ENCODE measurements at regions not wholly inside any gene's neighbourhood (a gene's known extent, or its start where the extent isn't known, plus 50 kb on each side); places are given as distances from the start of the nearest gene placed in this dataset.

- DNase-seq (ENCODE audit: low spot score in 2 of 2), result peak in 1 of 2 donors; percentile 15
- TF ChIP-seq CTCF (IDR thresholded peaks at IDR 0.05), result no peak
- no peak for TF ChIP-seq POLR2A (IDR thresholded peaks at IDR 0.05)
- H3K4me3 ChIP-seq (ENCODE audit: low read depth, poor library complexity, severe bottlenecking), result no peak overlapping the region
- intact Hi-C loops (cut with DNase I; ENCODE audit: low total_unique reads), result no loop called here
- 81 to 87% methylated on average over 3 of the region's 3 CpGs for WGBS, 2 donors
Measured at GRCh38 chrX:107508925-107509324, 59.5 kb downstream of the FRMPD3 start.

- WGBS, 2 donors, result 54 to 72% methylated on average over 2 of the region's 2 CpGs
Measured at GRCh38 chrX:107514944-107515343, 65.5 kb downstream of the FRMPD3 start.

DNA sequence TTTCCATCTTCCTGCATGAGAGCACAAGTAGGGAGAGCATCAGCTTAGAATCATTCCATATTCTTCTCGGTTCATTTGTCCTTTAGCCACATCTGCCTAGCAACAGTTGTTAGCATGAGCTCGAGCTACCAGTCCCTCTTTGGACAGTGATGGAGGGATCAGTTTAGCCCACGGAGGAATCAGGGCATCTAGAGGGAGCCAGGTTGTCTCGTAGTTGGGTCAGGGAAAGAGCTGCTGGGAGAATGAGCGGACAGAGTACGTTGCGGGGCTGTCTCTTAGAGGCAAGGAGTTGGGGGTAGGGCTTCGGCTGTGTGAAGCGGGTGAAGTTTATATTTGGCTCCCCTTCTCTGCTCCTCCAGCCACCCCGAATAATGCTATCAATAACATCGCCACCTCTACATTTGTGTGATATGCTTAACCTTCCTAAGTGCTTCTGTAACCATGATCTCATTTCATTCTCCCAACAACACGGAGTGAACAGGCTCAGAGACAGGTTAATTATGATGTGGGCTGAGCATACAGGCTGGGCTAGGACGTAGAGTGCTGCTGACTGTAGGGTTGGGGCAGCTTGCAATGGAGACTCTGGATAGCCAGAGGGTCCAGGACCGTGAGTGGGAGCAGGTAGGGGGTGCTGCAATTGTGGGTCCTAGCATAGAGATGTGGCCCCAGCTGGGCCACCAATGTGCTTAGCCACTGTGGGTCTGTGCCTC, 72.6 kb downstream of the FRMPD3 start:
- intact Hi-C loops (cut with DNase I; ENCODE audit: low total_unique reads), result no loop called here
- WGBS, 2 donors, result 73 to 79% methylated on average over 14 of the region's 14 CpGs

More at GRCh38 chrX:107514944-107515343, 65.5 kb downstream of the FRMPD3 start:
- intact Hi-C loops (cut with DNase I; ENCODE audit: low total_unique reads), result no loop called here
- H3K4me3 ChIP-seq (ENCODE audit: low read depth, poor library complexity, severe bottlenecking), result no peak overlapping the region
- DNase-seq (ENCODE audit: low spot score in 2 of 2), result no peak
- TF ChIP-seq CTCF (IDR thresholded peaks at IDR 0.05) (no peak), POLR2A (IDR thresholded peaks at IDR 0.05) (no peak)

GRCh38 chrX:107522901-107523300, 73.4 kb downstream of the FRMPD3 start:
- H3K4me3 ChIP-seq (ENCODE audit: low read depth, poor library complexity, severe bottlenecking), result no peak overlapping the region
- intact Hi-C loops (cut with DNase I; ENCODE audit: low total_unique reads), result no loop called here
- WGBS, 2 donors, result 60 to 69% methylated on average over 1 to 2 of the region's 2 CpGs
- TF ChIP-seq CTCF (IDR thresholded peaks at IDR 0.05) (no peak), POLR2A (IDR thresholded peaks at IDR 0.05) (no peak)
- no peak for DNase-seq (ENCODE audit: low spot score in 2 of 2)

More for the DNA sequence above, 72.6 kb downstream of the FRMPD3 start:
- DNase-seq (ENCODE audit: low spot score in 2 of 2), result no peak
- no peak overlapping the region for H3K4me3 ChIP-seq (ENCODE audit: low read depth, poor library complexity, severe bottlenecking)
- TF ChIP-seq POLR2A (IDR thresholded peaks at IDR 0.05), result no peak
- TF ChIP-seq CTCF (IDR thresholded peaks at IDR 0.05), result no peak

GRCh38 chrX:107526141-107526540, 76.7 kb downstream of the FRMPD3 start:
- TF ChIP-seq POLR2A (IDR thresholded peaks at IDR 0.05), result no peak
- no peak for TF ChIP-seq CTCF (IDR thresholded peaks at IDR 0.05)
- intact Hi-C loops (cut with DNase I; ENCODE audit: low total_unique reads), result no loop called here
- no peak for DNase-seq (ENCODE audit: low spot score in 2 of 2)
- WGBS, 2 donors, result 84 to 89% methylated on average over 3 of the region's 3 CpGs
- H3K4me3 ChIP-seq (ENCODE audit: low read depth, poor library complexity, severe bottlenecking), result no peak overlapping the region

GRCh38 chrX:107530141-107530540, 80.7 kb downstream of the FRMPD3 start:
- intact Hi-C loops (cut with DNase I; ENCODE audit: low total_unique reads), result no loop called here
- no peak for TF ChIP-seq POLR2A (IDR thresholded peaks at IDR 0.05)
- no peak for TF ChIP-seq CTCF (IDR thresholded peaks at IDR 0.05)
- peak in 1 of 2 donors; percentile 57 for DNase-seq (ENCODE audit: low spot score in 2 of 2)
- WGBS, 2 donors, result 61 to 88% methylated on average over 2 to 4 of the region's 4 CpGs
- H3K4me3 ChIP-seq (ENCODE audit: low read depth, poor library complexity, severe bottlenecking), result no peak overlapping the region
